K562 (cell line): ENCODE measurements at regions not wholly inside any gene's neighbourhood (a gene's known extent, or its start where the extent isn't known, plus 50 kb on each side); places are given as distances from the start of the nearest gene placed in this dataset.

ENCODE experiments used
- ETS2 ChIP-seq: IDR thresholded peaks from 2 replicates; pipeline ENCODE4 v1.6.1; 2016; ENCODE audit warnings: borderline replicate concordance, missing genetic modification characterization, mild to moderate bottlenecking, moderate library complexity, missing compliant biosample characterization; ENCODE audit not compliant: poor library complexity, severe bottlenecking
- FIP1L1 ChIP-seq: fragments of 200-400 bp; formaldehyde crosslinking; IDR thresholded peaks from 2 replicates; pipeline ENCODE4 v1.6.1; 2018; ENCODE audit warnings: mild to moderate bottlenecking, low read depth, low read length; ENCODE audit not compliant: poor library complexity, severe bottlenecking
- NR2C2 ChIP-seq, 2 experiments: fragments of 200-800 bp in 1 of 2; sonication (Bioruptor generic) in 1 of 2; sonication (generic) in 1 of 2; formaldehyde crosslinking in 1 of 2; IDR thresholded peaks; 2 replicates each; pipeline versions ENCODE4 v1.6.1 to v1.8.0; 2016 to 2022; ENCODE audit warnings: mild to moderate bottlenecking in 1 of 2, missing compliant biosample characterization in 1 of 2, missing genetic modification characterization in 1 of 2, missing genetic modification reagents in 1 of 2
- PHB2 ChIP-seq: fragments of 450-650 bp; IDR thresholded peaks from 2 replicates; pipeline ENCODE4 v1.6.1; 2017; ENCODE audit warnings: low read depth
- SNRNP70 ChIP-seq: fragments of 200-400 bp; formaldehyde crosslinking; optimal IDR thresholded peaks from 2 replicates; pipeline ENCODE3; 2017; ENCODE audit warnings: low read depth, low read length
- SP1 ChIP-seq: sonication (generic); formaldehyde crosslinking; IDR thresholded peaks from 2 replicates; pipeline ENCODE4 v1.8.1; 2022; ENCODE audit warnings: mild to moderate bottlenecking, missing genetic modification reagents
- TF ChIP-seq, protein P1 (sequence below), 3 experiments: IDR thresholded peaks in 2 of 3; conservative IDR thresholded peaks in 1 of 3; 2 replicates each; pipeline ENCODE4 v1.5.1; 2011 to 2012; ENCODE audit warnings: low read length in 3 of 3, mild to moderate bottlenecking in 3 of 3, control low read depth in 2 of 3, improper control_type of control experiment in 1 of 3, inconsistent platforms in 1 of 3, low read depth in 1 of 3, mixed read lengths in 1 of 3, moderate library complexity in 1 of 3; ENCODE audit not compliant: insufficient read depth in 2 of 3

- TF ChIP-seq, protein P1, sequence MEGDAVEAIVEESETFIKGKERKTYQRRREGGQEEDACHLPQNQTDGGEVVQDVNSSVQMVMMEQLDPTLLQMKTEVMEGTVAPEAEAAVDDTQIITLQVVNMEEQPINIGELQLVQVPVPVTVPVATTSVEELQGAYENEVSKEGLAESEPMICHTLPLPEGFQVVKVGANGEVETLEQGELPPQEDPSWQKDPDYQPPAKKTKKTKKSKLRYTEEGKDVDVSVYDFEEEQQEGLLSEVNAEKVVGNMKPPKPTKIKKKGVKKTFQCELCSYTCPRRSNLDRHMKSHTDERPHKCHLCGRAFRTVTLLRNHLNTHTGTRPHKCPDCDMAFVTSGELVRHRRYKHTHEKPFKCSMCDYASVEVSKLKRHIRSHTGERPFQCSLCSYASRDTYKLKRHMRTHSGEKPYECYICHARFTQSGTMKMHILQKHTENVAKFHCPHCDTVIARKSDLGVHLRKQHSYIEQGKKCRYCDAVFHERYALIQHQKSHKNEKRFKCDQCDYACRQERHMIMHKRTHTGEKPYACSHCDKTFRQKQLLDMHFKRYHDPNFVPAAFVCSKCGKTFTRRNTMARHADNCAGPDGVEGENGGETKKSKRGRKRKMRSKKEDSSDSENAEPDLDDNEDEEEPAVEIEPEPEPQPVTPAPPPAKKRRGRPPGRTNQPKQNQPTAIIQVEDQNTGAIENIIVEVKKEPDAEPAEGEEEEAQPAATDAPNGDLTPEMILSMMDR (IDR thresholded peaks at IDR 0.05 in 2 of 3, conservative IDR thresholded peaks at IDR 0.05 in 1 of 3; ENCODE audit: insufficient read depth in 2 of 3, low read depth in 1 of 3, low read length in 3 of 3): no peak
- no peak for TF ChIP-seq FIP1L1
- no peak for TF ChIP-seq SNRNP70
- TF ChIP-seq SP1 (CRISPR knock-in tag): no peak
- TF ChIP-seq ETS2 (tag): no peak
- TF ChIP-seq NR2C2 (CRISPR knock-in tag; IDR thresholded peaks at IDR 0.05): no peak
- TF ChIP-seq NR2C2 (tag; IDR thresholded peaks at IDR 0.05): no peak
- no peak for TF ChIP-seq PHB2
Measured at GRCh38 chr5:30103452-30104202, 1089.9 kb upstream of the CDH6 start.
